CD4-positive, alpha-beta memory T cell (primary cell): ENCODE measurements at regions not wholly inside any gene's neighbourhood (a gene's known extent, or its start where the extent isn't known, plus 50 kb on each side); places are given as distances from the start of the nearest gene placed in this dataset.

Source experiments
- CTCF ChIA-PET: fragments of 350-600 bp; sonication (Branson Sonifier 250); formaldehyde crosslinking; loops from one replicate; lab custom pipeline; 2021; ENCODE audit warnings: inconsistent platforms; ENCODE audit not compliant: partially characterized antibody; lab: Charles Lee
- POLR2A ChIA-PET: fragments of 350-600 bp; sonication (Branson Sonifier 250); formaldehyde crosslinking; loops from one replicate; lab custom pipeline; 2021; ENCODE audit not compliant: partially characterized antibody; lab: Charles Lee
- DNase-seq, 5 donors: peaks; one replicate each; pipeline versions ENCODE4 v3.0.0 to v3.0.0-alpha.2; 2020 to 2022; ENCODE audit warnings: mixed read lengths in 1 of 5
- H3K27ac ChIP-seq: one replicate; pipeline ENCODE4 v1.7.0; 2013; ENCODE audit warnings: low read depth, low read length
- H3K27me3 ChIP-seq: 2 replicates; pipeline ENCODE4 v1.7.0; 2013; ENCODE audit warnings: mild to moderate bottlenecking, low read length, moderate library complexity; ENCODE audit not compliant: insufficient read depth
- H3K36me3 ChIP-seq: 2 replicates; pipeline ENCODE4 v1.7.0; 2013; ENCODE audit warnings: mild to moderate bottlenecking, low read length, moderate library complexity; ENCODE audit not compliant: insufficient read depth
- H3K4me1 ChIP-seq: 2 replicates; pipeline ENCODE4 v1.7.0; 2013; ENCODE audit warnings: mild to moderate bottlenecking, low read length, moderate library complexity; ENCODE audit not compliant: insufficient read depth
- H3K4me3 ChIP-seq, 2 donors: one replicate each; pipeline ENCODE4 v1.7.0; 2013; ENCODE audit warnings: low read length in 2 of 2, mild to moderate bottlenecking in 1 of 2
- H3K9me3 ChIP-seq, 2 donors: one replicate each; pipeline ENCODE4 v1.7.0; 2013; ENCODE audit warnings: low read length in 2 of 2, control low read depth in 1 of 2; ENCODE audit not compliant: control insufficient read depth in 1 of 2
- H3K27ac Mint-ChIP-seq, 7 donors: one replicate each; pipeline ENCODE4 v1.8.0; 2020 to 2021; ENCODE audit warnings: mixed read lengths in 7 of 7, mild to moderate bottlenecking in 6 of 7, inconsistent platforms in 3 of 7, moderate library complexity in 3 of 7
- H3K27me3 Mint-ChIP-seq, 2 donors: one replicate each; pipeline ENCODE4 v1.8.0; 2020 to 2021; ENCODE audit warnings: mixed read lengths in 2 of 2
- H3K36me3 Mint-ChIP-seq, 2 donors: one replicate each; pipeline ENCODE4 v1.8.0; 2020 to 2021; ENCODE audit warnings: mixed read lengths in 2 of 2, inconsistent platforms in 1 of 2, mild to moderate bottlenecking in 1 of 2
- H3K4me1 Mint-ChIP-seq, 4 donors: one replicate each; pipeline ENCODE4 v1.8.0; 2020 to 2021; ENCODE audit warnings: mixed read lengths in 4 of 4, mild to moderate bottlenecking in 1 of 4
- H3K4me3 Mint-ChIP-seq, 8 donors: one replicate each; pipeline ENCODE4 v1.8.0; 2020 to 2021; ENCODE audit warnings: mixed read lengths in 8 of 8, mild to moderate bottlenecking in 7 of 8, moderate library complexity in 6 of 8, inconsistent platforms in 3 of 8
- H3K9me3 Mint-ChIP-seq, 8 donors: one replicate each; pipeline ENCODE4 v1.8.0; 2020 to 2021; ENCODE audit warnings: mixed read lengths in 8 of 8, mild to moderate bottlenecking in 5 of 8, inconsistent platforms in 3 of 8, moderate library complexity in 1 of 8
- intact Hi-C: fragments of 100-400 bp; cut with micrococcal nuclease; formaldehyde crosslinking; loops from one replicate; pipeline ENCODE4 v1.15.1; 2023

- Mint-ChIP-seq H3K36me3 (no peaks in the 10 kb centered on the region), H3K27me3 (peaks cover 0 to 3% of the 10 kb centered on the region in 2 donors), H3K9me3 (peaks cover 0 to 2% (median 0%) of the 10 kb centered on the region in 8 donors), H3K4me3 (no peak overlapping the region), H3K4me1 (peaks cover 0 to 8% (median under 1%) of the 10 kb centered on the region in 4 donors), H3K27ac (no peak overlapping the region)
- DNase-seq = no peak
- Histone ChIP-seq H3K4me1 (no peaks in the 10 kb centered on the region), H3K27me3 (no peaks in the 10 kb centered on the region), H3K27ac (no peak overlapping the region), H3K9me3 (no peaks in the 10 kb centered on the region), H3K4me3 (no peak overlapping the region), H3K36me3 (no peaks in the 10 kb centered on the region)
- CTCF ChIA-PET = no interaction called here
- POLR2A ChIA-PET = no interaction called here
- intact Hi-C loops = no loop called here
These were observed 123.3 kb downstream of the CCER1 start for GRCh38 chr12:90831712-90832111.

DNA sequence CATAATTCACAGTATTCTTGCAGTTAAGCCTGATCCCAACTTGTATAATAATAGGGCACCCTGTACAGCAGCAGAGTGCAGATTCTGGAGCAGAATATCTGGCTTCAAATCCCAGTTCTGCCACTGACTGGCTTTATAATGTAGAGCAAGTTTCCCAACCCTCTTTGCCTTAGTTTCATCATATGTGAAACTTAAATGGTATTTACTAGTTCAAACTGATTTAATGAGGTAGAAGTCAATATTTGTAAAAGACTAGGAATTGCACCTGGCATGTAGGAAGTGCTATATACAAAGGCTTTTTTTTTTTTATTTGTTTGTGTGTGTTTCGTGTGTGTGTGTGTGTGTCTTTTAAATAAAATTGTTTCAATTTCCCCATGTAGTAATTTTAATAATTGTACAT, 125.9 kb downstream of the CCER1 start:
- Mint-ChIP-seq H3K27me3 (peaks cover 0 to 3% of the 10 kb centered on the region in 2 donors), H3K36me3 (no peaks in the 10 kb centered on the region), H3K9me3 (peaks cover 0 to 3% (median 0%) of the 10 kb centered on the region in 8 donors), H3K27ac (no peak overlapping the region), H3K4me3 (no peak overlapping the region), H3K4me1 (peaks cover 0 to 8% (median under 1%) of the 10 kb centered on the region in 4 donors)
- Histone ChIP-seq H3K27me3 (no peaks in the 10 kb centered on the region), H3K36me3 (no peaks in the 10 kb centered on the region), H3K4me1 (no peaks in the 10 kb centered on the region), H3K27ac (no peak overlapping the region), H3K9me3 (no peaks in the 10 kb centered on the region), H3K4me3 (no peak overlapping the region)
- intact Hi-C loops = no loop called here
- no peak for DNase-seq
- CTCF ChIA-PET = no interaction called here
- POLR2A ChIA-PET = no interaction called here

DNA sequence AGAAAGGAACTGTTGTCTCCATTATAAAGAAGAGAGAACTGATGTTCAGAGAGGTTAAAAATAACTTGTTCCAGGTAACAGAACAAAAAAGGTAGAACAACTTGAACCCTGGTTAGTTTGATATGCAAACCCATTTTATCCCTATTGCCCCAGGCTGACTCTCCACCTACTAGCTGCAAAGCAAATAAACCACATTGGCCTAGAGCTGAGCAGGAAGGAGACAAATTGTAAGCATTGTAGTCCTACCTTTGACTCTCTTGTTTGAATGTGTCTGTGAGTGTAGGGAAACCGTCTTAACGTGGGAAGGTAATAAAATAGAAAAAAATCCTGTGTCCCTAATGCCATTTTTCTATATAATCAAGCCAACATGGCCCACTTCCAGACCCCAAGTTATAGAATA, 126.4 kb downstream of the CCER1 start:
- H3K27me3 Mint-ChIP-seq = peaks cover 0 to 3% of the 10 kb centered on the region in 2 donors
- intact Hi-C loops = no loop called here
- H3K4me3 Mint-ChIP-seq = no peak overlapping the region
- peaks cover 0 to 3% (median 0%) of the 10 kb centered on the region in 8 donors for H3K9me3 Mint-ChIP-seq
- Histone ChIP-seq H3K4me1 (no peaks in the 10 kb centered on the region), H3K4me3 (no peak overlapping the region), H3K9me3 (no peaks in the 10 kb centered on the region), H3K36me3 (no peaks in the 10 kb centered on the region), H3K27ac (no peak overlapping the region), H3K27me3 (no peaks in the 10 kb centered on the region)
- H3K36me3 Mint-ChIP-seq = no peaks in the 10 kb centered on the region
- H3K27ac Mint-ChIP-seq = no peak overlapping the region
- ChIA-PET CTCF (no interaction called here), POLR2A (no interaction called here)
- H3K4me1 Mint-ChIP-seq = peaks cover 0 to 8% (median under 1%) of the 10 kb centered on the region in 4 donors
- DNase-seq = no peak

DNA sequence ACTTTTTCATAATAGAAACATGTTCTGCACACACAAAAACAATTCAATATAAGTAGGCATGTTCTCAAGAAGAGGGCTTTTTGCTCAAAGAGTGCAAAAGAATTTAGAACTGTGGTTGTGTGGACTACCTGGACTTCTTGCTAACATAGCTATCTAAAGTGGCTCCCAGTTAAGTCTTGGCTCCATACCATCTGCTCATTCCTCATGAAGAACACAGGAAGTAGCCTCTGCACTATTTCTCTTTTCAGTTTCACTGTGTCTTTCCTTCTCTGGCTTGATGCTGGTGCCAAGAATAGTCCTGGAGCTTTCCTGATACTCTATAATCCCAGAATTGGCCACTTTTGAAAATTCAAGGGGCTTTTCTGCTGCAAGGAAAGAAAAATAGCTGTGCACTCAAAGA, 127.4 kb downstream of the CCER1 start:
- ChIA-PET CTCF (no interaction called here), POLR2A (no interaction called here)
- Mint-ChIP-seq H3K27me3 (peaks cover 0 to 3% of the 10 kb centered on the region in 2 donors), H3K36me3 (no peaks in the 10 kb centered on the region), H3K9me3 (peaks cover 0 to 3% (median 0%) of the 10 kb centered on the region in 8 donors), H3K4me1 (peaks cover 0 to 3% (median under 1%) of the 10 kb centered on the region in 4 donors), H3K4me3 (no peak overlapping the region), H3K27ac (no peak overlapping the region)
- no peaks in the 10 kb centered on the region for H3K9me3 ChIP-seq
- no peaks in the 10 kb centered on the region for H3K4me1 ChIP-seq
- no peak overlapping the region for H3K4me3 ChIP-seq
- no peak for DNase-seq
- H3K27me3 ChIP-seq = no peaks in the 10 kb centered on the region
- no peaks in the 10 kb centered on the region for H3K36me3 ChIP-seq
- no peak overlapping the region for H3K27ac ChIP-seq
- intact Hi-C loops = no loop called here

- Mint-ChIP-seq H3K36me3 (no peaks in the 10 kb centered on the region), H3K27ac (no peak overlapping the region), H3K9me3 (peaks cover 0 to 3% (median 0%) of the 10 kb centered on the region in 8 donors), H3K4me1 (no peaks in the 10 kb centered on the region), H3K27me3 (peaks cover 0 to 1% of the 10 kb centered on the region in 2 donors), H3K4me3 (no peak overlapping the region)
- ChIA-PET POLR2A (no interaction called here), CTCF (no interaction called here)
- Histone ChIP-seq H3K27ac (no peak overlapping the region), H3K4me3 (no peak overlapping the region), H3K4me1 (no peaks in the 10 kb centered on the region), H3K27me3 (no peaks in the 10 kb centered on the region), H3K9me3 (no peaks in the 10 kb centered on the region), H3K36me3 (no peaks in the 10 kb centered on the region)
- intact Hi-C loops = no loop called here
- no peak for DNase-seq
These were observed 128.9 kb downstream of the CCER1 start for GRCh38 chr12:90826036-90826435.

DNA sequence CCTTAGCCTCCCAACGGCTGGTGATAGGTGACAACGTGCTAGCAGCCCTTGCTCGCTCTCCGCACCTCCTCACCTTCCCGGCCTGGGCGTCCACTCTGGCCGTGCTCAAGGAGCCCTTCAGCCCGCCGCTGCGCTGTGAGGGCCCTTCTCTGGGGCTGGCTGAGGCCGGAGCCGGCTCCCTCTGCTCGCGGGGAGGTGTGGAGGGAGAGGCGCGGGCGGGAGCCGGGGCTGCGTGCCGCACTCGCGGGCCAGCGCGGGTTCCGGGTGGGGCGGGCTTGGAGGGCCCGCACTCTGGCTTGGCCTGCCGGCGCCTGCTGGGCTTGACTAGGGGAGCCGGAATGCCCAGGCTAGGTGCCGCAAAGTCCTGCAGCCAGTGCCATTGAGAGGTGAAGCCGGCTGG, 131.1 kb downstream of the CCER1 start:
- no peaks in the 10 kb centered on the region for H3K36me3 ChIP-seq
- no peaks in the 10 kb centered on the region for H3K4me1 ChIP-seq
- Mint-ChIP-seq H3K27me3 (peaks cover 1 to 2% of the 10 kb centered on the region in 2 donors), H3K36me3 (no peaks in the 10 kb centered on the region), H3K4me3 (no peak overlapping the region), H3K27ac (no peak overlapping the region), H3K9me3 (peaks cover 0 to 3% (median 0%) of the 10 kb centered on the region in 8 donors), H3K4me1 (no peaks in the 10 kb centered on the region)
- ChIA-PET CTCF (no interaction called here), POLR2A (no interaction called here)
- no peak overlapping the region for H3K27ac ChIP-seq
- no peak for DNase-seq
- no peaks in the 10 kb centered on the region for H3K27me3 ChIP-seq
- no peak overlapping the region for H3K4me3 ChIP-seq
- intact Hi-C loops = no loop called here
- H3K9me3 ChIP-seq = no peaks in the 10 kb centered on the region

DNA sequence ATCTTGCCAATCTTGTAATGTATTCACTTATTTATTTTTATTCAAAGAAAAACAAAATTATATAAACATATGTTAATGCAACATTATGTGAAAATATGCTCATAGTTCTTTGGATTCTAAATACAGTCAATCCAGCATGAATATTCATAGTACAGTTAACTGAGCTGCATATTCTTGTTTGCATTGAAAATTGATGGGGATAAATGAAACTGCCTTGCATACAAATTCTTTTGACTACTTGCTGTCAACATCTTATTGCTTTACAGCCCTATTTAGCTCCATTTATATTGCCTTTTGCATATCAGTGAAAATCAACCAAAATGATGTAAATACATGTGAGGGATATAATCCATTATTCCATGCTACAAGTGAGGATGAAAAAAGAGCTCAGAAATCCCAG, 135.3 kb downstream of the CCER1 start:
- intact Hi-C loops = no loop called here

More for the DNA sequence above, 135.3 kb downstream of the CCER1 start:
- no peaks in the 10 kb centered on the region for H3K9me3 ChIP-seq
- no peak overlapping the region for H3K4me3 ChIP-seq
- no peaks in the 10 kb centered on the region for H3K36me3 ChIP-seq
- no peak overlapping the region for H3K27ac ChIP-seq
- no peak for DNase-seq
- ChIA-PET CTCF (interaction anchor here (1.2 kb wide), 1 partner anchor 13 kb away, joined by 3 read pairs; no protein-coding TSS in a partner anchor), POLR2A (no interaction called here)
- Mint-ChIP-seq H3K4me3 (no peak overlapping the region), H3K9me3 (no peaks in the 10 kb centered on the region), H3K27ac (no peak overlapping the region), H3K4me1 (no peaks in the 10 kb centered on the region), H3K36me3 (no peaks in the 10 kb centered on the region), H3K27me3 (peaks cover 0 to 2% of the 10 kb centered on the region in 2 donors)
- no peaks in the 10 kb centered on the region for H3K4me1 ChIP-seq
- no peaks in the 10 kb centered on the region for H3K27me3 ChIP-seq
